BJ (cell line): ENCODE measurements at regions not wholly inside any gene's neighbourhood (a gene's known extent, or its start where the extent isn't known, plus 50 kb on each side); places are given as distances from the start of the nearest gene placed in this dataset.

Experiments used
- CTCF ChIA-PET: fragments of 350-600 bp; formaldehyde crosslinking; extraction: SDS; loops from one replicate; lab custom pipeline; 2021; ENCODE audit warnings: antibody characterized with exemption, inconsistent platforms; lab: Yijun Ruan, JAX
- POLR2A ChIA-PET: fragments of 300-600 bp; sonication (Branson Sonifier 250); formaldehyde crosslinking; extraction: SDS; loops from one replicate; lab custom pipeline; 2021; ENCODE audit warnings: antibody characterized with exemption; lab: Charles Lee
- DNase-seq: peaks from one replicate; pipeline ENCODE4 v3.0.0-alpha.2; 2011; ENCODE audit warnings: low read depth
- H3K27me3 ChIP-seq: 2 replicates; pipeline ENCODE4 v1.6.0; 2011; ENCODE audit warnings: low read length; ENCODE audit not compliant: control insufficient read depth, insufficient read depth
- H3K36me3 ChIP-seq: 2 replicates; pipeline ENCODE4 v1.5.1; 2011; ENCODE audit warnings: low read length; ENCODE audit not compliant: control insufficient read depth, insufficient read depth
- H3K4me3 ChIP-seq: 2 replicates; pipeline ENCODE4 v1.5.1; 2011; ENCODE audit warnings: low read depth, mild to moderate bottlenecking, control low read depth, low read length
- CTCF ChIP-seq: IDR thresholded peaks from 2 replicates; pipeline ENCODE4 v1.5.1; 2011; ENCODE audit warnings: low read depth, mild to moderate bottlenecking, control low read depth, inconsistent platforms, low read length, moderate library complexity; ENCODE audit not compliant: insufficient read depth

GRCh38 chr5:159605585-159605984 lies 275.3 kb upstream of the IL12B start:
- ChIA-PET CTCF (interaction anchor here (0.6 kb wide), 2 partner anchors 18 to 347 kb away, joined by 3 to 5 read pairs; no protein-coding TSS in a partner anchor), POLR2A (no interaction called here)
- no peak for DNase-seq
- no peaks in the 10 kb centered on the region for H3K36me3 ChIP-seq
- no peak for TF ChIP-seq CTCF
- H3K27me3 ChIP-seq, result no peaks in the 10 kb centered on the region
- H3K4me3 ChIP-seq, result no peak overlapping the region

GRCh38 chr5:159609359-159609758 lies 279.1 kb upstream of the IL12B start:
- DNase-seq, result no peak
- Histone ChIP-seq H3K27me3 (peaks cover 2% of the 10 kb centered on the region; the same call in 1 of the 2 replicates), H3K4me3 (no peak overlapping the region), H3K36me3 (no peaks in the 10 kb centered on the region)
- TF ChIP-seq CTCF, result no peak
- POLR2A ChIA-PET, result no interaction called here
- CTCF ChIA-PET, result no interaction called here

GRCh38 chr5:159610966-159611579 lies 280.8 kb upstream of the IL12B start:
- no peak overlapping the region for H3K4me3 ChIP-seq
- H3K36me3 ChIP-seq, result no peaks in the 10 kb centered on the region
- H3K27me3 ChIP-seq, result peaks cover 2% of the 10 kb centered on the region; the same call in 1 of the 2 replicates
- ChIA-PET POLR2A (no interaction called here), CTCF (no interaction called here)
- DNase-seq, result no peak
- no peak for TF ChIP-seq CTCF

GRCh38 chr5:159616952-159617351 lies 286.7 kb upstream of the IL12B start:
- POLR2A ChIA-PET, result no interaction called here
- H3K4me3 ChIP-seq, result no peak overlapping the region
- no peak for DNase-seq
- no peaks in the 10 kb centered on the region for H3K27me3 ChIP-seq
- CTCF ChIA-PET, result no interaction called here
- TF ChIP-seq CTCF, result no peak
- no peaks in the 10 kb centered on the region for H3K36me3 ChIP-seq

GRCh38 chr5:159619826-159620225 lies 289.5 kb upstream of the IL12B start:
- ChIA-PET CTCF (no interaction called here), POLR2A (no interaction called here)
- no peak for DNase-seq

More at GRCh38 chr5:159619826-159620225, 289.5 kb upstream of the IL12B start:
- Histone ChIP-seq H3K36me3 (no peaks in the 10 kb centered on the region), H3K4me3 (no peak overlapping the region), H3K27me3 (no peaks in the 10 kb centered on the region)
- TF ChIP-seq CTCF, result no peak
